GM12874 (cell line): ENCODE measurements at regions not wholly inside any gene's neighbourhood (a gene's known extent, or its start where the extent isn't known, plus 50 kb on each side); places are given as distances from the start of the nearest gene placed in this dataset.

Experiments used
- TF ChIP-seq, protein P1 (sequence below): IDR thresholded peaks from 2 replicates; pipeline ENCODE4 v1.5.1; 2011; ENCODE audit warnings: low read depth, mild to moderate bottlenecking, control low read depth, low read length, moderate library complexity; ENCODE audit not compliant: insufficient read depth

DNA sequence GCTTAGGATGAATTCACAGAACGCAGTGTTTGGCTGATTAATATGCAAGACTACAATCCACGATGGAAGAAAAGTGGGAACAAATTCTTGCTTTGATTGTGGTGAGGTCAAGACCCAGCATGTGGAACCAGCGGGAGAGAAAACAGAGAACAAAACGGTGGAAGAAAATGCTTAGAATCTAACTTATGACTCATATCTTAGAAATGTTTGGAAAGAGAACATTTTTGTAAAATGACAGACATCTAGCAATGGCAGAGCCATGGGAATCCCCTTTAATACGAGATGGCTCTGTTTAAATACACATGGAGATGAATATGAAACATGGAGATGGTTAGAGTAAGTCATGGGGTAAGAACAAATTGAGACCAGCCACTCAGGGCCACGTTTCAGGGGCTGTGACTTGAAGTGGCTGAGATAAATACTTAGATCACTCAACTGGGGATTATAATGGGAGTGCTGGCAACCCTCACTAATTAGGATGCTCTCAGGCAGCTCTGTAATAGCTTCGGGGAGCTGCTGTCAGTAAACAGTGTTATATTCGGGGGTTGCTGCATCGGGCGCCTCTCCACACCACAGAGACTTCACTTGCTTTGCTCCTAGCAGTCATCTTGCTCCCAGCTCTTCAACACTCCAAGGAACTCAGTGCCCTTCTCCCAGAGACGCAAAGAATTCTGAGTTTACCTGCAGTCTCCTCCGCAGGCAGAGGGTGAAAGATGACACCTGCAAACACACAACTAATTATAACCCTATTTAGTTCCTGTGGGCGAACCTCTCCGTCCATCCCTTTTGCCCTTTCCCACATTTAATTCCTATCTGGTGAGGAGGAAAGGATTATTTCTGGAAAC, 68.0 kb upstream of the ONECUT1 start:
- TF ChIP-seq, protein P1, sequence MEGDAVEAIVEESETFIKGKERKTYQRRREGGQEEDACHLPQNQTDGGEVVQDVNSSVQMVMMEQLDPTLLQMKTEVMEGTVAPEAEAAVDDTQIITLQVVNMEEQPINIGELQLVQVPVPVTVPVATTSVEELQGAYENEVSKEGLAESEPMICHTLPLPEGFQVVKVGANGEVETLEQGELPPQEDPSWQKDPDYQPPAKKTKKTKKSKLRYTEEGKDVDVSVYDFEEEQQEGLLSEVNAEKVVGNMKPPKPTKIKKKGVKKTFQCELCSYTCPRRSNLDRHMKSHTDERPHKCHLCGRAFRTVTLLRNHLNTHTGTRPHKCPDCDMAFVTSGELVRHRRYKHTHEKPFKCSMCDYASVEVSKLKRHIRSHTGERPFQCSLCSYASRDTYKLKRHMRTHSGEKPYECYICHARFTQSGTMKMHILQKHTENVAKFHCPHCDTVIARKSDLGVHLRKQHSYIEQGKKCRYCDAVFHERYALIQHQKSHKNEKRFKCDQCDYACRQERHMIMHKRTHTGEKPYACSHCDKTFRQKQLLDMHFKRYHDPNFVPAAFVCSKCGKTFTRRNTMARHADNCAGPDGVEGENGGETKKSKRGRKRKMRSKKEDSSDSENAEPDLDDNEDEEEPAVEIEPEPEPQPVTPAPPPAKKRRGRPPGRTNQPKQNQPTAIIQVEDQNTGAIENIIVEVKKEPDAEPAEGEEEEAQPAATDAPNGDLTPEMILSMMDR = no peak

DNA sequence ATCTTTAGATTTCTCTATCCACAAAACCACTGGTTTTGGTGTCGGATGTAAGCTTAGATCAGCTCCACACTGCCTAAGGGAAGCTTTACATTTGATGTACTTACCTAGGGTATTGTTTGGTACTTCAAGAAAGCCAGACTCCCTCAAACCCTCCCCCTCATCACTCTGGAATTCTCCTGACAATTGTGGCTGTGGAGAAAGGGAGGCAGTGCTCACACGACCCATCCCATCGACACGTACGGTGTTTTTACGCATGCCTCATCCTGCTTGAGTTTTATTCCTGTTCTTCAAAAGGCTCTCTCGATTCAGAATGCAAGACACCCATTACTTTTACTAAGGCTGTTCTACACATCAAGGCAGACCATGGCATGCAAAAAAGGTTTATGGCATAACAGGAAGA, 67.3 kb upstream of the ONECUT1 start:
- TF ChIP-seq, protein P1 = no peak

DNA sequence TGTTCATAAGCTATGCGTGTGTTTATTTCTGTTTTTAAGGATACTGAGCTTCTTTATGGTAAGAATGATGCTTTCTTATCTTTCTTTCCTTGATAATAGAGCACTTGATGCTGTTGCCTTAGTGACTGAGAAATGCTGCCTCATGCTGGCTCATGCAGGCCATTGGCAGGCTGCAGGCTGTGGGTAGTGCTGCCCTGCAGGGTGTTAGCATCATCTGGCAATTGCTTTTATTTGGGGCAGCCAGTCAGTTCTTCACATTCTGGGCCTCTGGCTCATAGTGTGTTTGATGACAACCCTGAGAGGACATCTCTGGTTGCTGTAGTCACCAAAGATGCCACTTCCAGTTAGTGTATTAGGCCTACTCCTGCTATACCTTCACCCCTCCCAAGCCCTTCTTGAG, 66.2 kb upstream of the ONECUT1 start:
- TF ChIP-seq, protein P1 = no peak

DNA sequence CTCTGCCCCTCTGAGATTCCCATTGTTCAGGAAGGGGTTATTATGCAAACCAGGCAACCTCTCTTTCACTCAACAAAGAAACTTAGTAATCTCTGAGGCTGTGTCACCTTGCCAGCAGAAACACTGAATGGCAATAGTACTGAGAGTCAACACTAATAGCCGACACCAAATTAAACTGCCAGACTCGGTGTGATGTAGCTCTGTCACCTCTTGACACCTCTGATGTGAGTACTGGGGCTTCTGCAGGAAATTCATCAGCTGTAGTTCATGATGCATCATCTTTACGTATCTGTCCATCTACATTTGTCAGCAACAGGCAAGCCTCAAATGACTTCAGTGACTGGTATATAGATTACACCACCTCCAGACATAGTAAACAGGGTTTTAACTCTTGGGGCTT, 65.0 kb upstream of the ONECUT1 start:
- TF ChIP-seq, protein P1 = no peak

DNA sequence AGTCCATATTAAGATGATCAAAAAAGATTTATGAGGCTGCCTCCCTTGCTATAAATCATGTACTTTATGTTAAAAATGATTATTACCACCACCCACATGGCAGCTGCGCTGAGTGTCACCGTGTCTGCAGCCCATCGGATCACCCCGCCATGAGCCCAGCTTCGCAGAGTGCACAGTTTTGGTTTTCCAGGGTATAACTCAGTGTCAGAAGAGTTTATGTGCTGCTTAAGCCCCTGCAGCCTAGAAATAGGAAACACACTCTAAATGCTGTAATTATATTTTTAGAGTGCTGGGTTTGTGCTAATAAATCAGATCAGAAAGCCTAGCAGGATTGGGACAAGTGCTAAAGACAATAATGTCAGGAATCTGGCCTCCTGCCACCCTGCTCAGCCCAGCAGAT, 54.7 kb upstream of the ONECUT1 start:
- TF ChIP-seq, protein P1 = no peak
